T-helper 9 cell (primary cell): ENCODE measurements at regions not wholly inside any gene's neighbourhood (a gene's known extent, or its start where the extent isn't known, plus 50 kb on each side); places are given as distances from the start of the nearest gene placed in this dataset.

ENCODE experiments used
- DNase-seq: peaks from one replicate; pipeline ENCODE4 v3.0.0-alpha.2; 2020

- no peak for DNase-seq
These were observed 163.3 kb upstream of the ADAMTS5 start for GRCh38 chr21:27130154-27130553.

- DNase-seq, result no peak
These were observed 162.8 kb upstream of the ADAMTS5 start for GRCh38 chr21:27129694-27130093.

- no peak for DNase-seq
These were observed 162.3 kb upstream of the ADAMTS5 start for GRCh38 chr21:27129215-27129614.

- DNase-seq, result no peak
These were observed 159.3 kb upstream of the ADAMTS5 start for GRCh38 chr21:27126140-27126539.

- no peak for DNase-seq
These were observed 155.8 kb upstream of the ADAMTS5 start for GRCh38 chr21:27122686-27123085.

- no peak for DNase-seq
These were observed 147.2 kb upstream of the ADAMTS5 start for GRCh38 chr21:27114111-27114510.

GRCh38 chr21:27112186-27112585 is 145.3 kb upstream of the ADAMTS5 start:
- no peak for DNase-seq

- no peak for DNase-seq
These were observed 144.1 kb upstream of the ADAMTS5 start for GRCh38 chr21:27110956-27111355.

- DNase-seq, result no peak
These were observed 141.8 kb upstream of the ADAMTS5 start for GRCh38 chr21:27108701-27109100.

GRCh38 chr21:27108228-27108627 is 141.3 kb upstream of the ADAMTS5 start:
- DNase-seq, result no peak

GRCh38 chr21:27104846-27105431 is 138.1 kb upstream of the ADAMTS5 start:
- DNase-seq, result no peak

- no peak for DNase-seq
These were observed 136.9 kb upstream of the ADAMTS5 start for GRCh38 chr21:27103768-27104167.

GRCh38 chr21:27101523-27101922 is 134.6 kb upstream of the ADAMTS5 start:
- no peak for DNase-seq

GRCh38 chr21:27094184-27094948 is 127.5 kb upstream of the ADAMTS5 start:
- no peak for DNase-seq

- no peak for DNase-seq
These were observed 119.7 kb upstream of the ADAMTS5 start for GRCh38 chr21:27086630-27087029.

- DNase-seq, result no peak
These were observed 119.3 kb upstream of the ADAMTS5 start for GRCh38 chr21:27086186-27086585.

GRCh38 chr21:27085387-27085786 is 118.5 kb upstream of the ADAMTS5 start:
- DNase-seq, result no peak

- DNase-seq, result no peak
These were observed 116.3 kb upstream of the ADAMTS5 start for GRCh38 chr21:27083144-27083543.

GRCh38 chr21:27082431-27083010 is 115.6 kb upstream of the ADAMTS5 start:
- DNase-seq, result no peak

GRCh38 chr21:27079636-27080240 is 112.8 kb upstream of the ADAMTS5 start:
- DNase-seq, result no peak

GRCh38 chr21:27078915-27079314 is 112.0 kb upstream of the ADAMTS5 start:
- no peak for DNase-seq

- no peak for DNase-seq
These were observed 110.6 kb upstream of the ADAMTS5 start for GRCh38 chr21:27077501-27077900.

- no peak for DNase-seq
These were observed 109.1 kb upstream of the ADAMTS5 start for GRCh38 chr21:27076025-27076424.
